Mammary epithelial cell (primary cell): ENCODE measurements at regions not wholly inside any gene's neighbourhood (a gene's known extent, or its start where the extent isn't known, plus 50 kb on each side); places are given as distances from the start of the nearest gene placed in this dataset.

ENCODE experiments used
- CTCF ChIP-seq, 2 donors: IDR thresholded peaks in 1 of 2; conservative IDR thresholded peaks in 1 of 2; 2 replicates each; pipeline ENCODE4 v1.5.1; 2011 to 2012; ENCODE audit warnings: inconsistent platforms in 2 of 2, low read length in 2 of 2, mild to moderate bottlenecking in 2 of 2, control low read depth in 1 of 2, low read depth in 1 of 2; ENCODE audit not compliant: insufficient read depth in 1 of 2; ENCODE audit errors: extremely low read depth in 1 of 2
- EZH2 ChIP-seq: IDR thresholded peaks from 2 replicates; pipeline ENCODE4 v1.6.1; 2012; ENCODE audit warnings: low read length, inconsistent platforms, borderline replicate concordance

GRCh38 chrX:43175434-43175833 is 397.5 kb upstream of the PPP1R2C start:
- TF ChIP-seq CTCF (conservative IDR thresholded peaks at IDR 0.05 in 1 of 2, IDR thresholded peaks at IDR 0.05 in 1 of 2; ENCODE audit: extremely low read depth in 1 of 2, insufficient read depth in 1 of 2, low read depth in 1 of 2, low read length in 2 of 2) (no peak), EZH2 (no peak)
